SKM-1 treated with dmso at 0.1 percent for 144 hours (cell line): ENCODE measurements at regions not wholly inside any gene's neighbourhood (a gene's known extent, or its start where the extent isn't known, plus 50 kb on each side); places are given as distances from the start of the nearest gene placed in this dataset.
"Not testable (repeated sequence)": the region's sequence is repeated elsewhere in the genome, so short reads cannot be mapped to it uniquely, and the experiment has no call there.

Source experiments
- DNase-seq: peaks from one replicate; lab custom pipeline; 2025; ENCODE audit not compliant: unreplicated experiment; lab: John Stamatoyannopoulos, UW

DNA sequence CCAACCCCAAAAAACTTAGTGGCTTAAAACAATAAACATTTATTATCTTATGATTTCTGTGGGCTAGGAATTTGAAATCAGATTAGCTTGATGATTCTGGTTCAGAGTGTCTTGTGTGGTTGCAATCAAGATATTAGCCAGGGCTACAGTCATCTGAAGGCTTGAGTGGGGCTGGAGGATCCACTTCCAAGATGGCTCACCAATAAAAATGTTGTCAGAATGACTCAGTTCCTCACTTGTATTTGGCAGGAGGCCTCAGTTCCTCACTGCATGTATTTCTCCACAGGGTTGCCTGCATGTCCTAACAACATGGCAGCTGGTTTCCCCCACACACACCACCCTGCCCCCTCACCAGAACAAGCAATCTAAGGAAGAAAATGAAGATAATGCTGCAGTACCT is 98.2 kb upstream of the NIPBL start:
- no peak for DNase-seq

DNA sequence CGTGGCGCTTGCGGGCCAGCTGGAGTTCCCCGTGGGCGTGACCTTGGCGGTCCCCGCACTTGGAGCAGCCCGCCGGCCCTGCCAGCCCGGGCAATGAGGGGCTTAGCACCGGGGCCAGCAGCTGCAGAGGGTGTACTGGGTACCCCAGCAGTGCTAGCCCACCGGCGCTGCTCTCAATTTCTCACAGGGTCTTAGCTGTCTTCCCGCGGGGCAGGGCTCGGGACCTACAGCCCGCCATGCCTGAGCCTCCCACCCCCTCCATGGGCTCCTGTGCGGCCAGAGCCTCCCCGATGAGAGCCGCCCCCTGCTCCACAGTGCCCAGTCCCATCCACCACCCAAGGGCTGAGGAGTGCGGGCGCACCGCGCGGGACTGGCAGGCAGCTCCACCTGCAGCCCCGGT is 94.0 kb upstream of the NIPBL start:
- not testable (repeated sequence) for DNase-seq

DNA sequence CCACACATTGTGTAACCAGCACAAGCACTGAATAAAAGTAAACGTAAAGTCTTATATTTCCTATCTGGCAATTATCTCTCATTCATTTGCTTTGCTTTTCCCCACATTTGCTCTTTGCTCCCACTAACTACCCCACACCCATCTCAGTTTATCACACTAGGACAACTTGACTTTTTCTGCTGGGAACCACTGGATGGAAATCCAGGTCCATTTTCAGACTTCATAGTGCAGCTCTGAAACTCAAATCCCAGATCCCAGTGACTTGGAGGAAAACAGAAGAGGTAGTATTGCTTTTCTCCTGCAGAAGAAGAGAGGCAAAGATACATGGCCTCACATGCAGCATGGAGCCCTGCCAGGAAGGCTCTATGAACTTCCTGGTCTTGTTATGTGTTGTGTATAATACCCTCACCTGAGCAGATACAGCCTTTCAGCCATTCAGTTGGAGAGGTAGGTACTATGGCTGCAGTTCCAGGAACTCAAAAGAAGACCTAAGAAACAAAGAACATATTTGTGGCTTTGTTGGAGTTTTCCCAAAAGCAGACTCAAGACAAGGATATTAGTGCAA is 90.0 kb upstream of the NIPBL start:
- DNase-seq: no peak

DNA sequence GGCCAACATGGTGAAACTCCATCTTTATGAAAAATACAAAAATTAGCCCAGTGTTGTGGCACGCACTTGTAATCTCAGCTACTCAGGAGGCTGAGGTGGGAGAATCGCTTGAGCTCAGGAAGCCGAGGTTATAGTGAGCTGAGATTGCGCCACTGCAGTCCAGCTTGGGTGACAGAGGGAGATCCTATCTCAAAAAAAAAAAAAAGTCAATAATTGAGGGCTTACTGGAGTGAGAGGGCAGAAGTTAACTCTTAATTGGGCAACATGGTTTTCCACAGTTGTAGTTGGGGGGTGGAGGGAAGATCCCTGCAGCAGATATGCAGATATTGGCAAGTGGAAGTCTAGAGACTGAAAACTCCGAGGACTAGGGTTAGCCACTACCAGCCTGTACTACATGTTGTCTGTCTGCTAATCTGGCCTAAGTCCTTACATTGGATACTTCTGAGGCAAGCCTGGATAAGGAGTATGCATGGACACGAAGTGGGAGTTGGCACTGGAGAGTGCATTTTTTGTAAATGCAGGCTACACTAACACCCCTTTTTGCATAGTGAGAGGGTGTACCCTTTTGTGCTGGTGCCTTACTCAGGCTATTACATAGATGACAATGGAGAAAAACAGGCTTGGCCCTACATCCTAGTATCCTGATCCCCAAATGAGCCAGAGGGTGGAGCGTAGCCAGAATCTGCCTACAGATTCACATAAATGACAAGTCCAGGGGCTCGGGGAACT is 89.0 kb upstream of the NIPBL start:
- DNase-seq: no peak

DNA sequence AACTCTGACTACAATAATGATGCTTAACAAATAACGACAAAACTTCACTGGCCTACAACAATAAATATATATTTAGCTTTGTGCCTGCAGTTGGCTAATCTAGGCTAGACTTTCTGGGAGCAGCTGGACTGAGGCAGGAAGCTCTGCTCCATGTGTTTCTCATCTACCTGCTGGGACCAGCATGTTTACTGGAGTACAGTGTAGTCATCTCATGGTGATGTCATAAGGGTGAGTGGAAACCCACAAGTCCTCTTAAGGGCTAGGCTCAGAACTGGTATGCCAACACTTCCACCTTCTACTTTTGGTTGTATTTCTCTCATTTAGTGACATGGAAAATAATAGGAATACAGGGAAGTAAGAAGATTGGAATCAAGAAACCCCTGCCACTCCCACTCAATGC is 85.7 kb upstream of the NIPBL start:
- DNase-seq: no peak

DNA sequence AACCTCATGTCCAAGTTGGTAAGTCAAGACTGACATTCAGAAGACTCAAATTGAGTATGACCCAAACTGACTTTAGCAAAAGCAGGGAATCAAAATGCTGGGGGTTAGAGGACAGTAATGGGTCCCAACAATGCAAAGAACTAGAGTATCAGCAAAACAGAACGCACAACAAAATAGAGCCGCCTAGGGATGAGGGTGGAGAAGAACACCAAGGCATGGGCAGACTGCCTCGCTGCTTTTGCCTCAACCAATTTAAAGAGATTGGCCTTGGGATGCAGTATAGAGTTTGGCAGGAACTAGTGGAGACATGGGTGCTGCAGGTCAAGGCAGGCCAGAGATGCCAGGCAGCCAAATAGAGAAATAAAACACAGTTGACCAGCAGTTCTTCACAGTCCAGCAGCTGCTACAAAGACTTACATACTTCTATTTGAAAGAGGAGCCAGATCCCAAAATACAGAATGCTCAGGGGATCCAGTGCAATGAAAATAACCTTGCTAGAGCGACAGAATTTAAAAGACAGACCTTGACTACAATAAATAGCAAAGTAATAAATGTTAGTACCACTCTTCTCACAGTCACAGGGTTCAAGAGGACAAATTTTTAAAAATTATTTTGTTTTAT is 83.9 kb upstream of the NIPBL start:
- no peak for DNase-seq

DNA sequence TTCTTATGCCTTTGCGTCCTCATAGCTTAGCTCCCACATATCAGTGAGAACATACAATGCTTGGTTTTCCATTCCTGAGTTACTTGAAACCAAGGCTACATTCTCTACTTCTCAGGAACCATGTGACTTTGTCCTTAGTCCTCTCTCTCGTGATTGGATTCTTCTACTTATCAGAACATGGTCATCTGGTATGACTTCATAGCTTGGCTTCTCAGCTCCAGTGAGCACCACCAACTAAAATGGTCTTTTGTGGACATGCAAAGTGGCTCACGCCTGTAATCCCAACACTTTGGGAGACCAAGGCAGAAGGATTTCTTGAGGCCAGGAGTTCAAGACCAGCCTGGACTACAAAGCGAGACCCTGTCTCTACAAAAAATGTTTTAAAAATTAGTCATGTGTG is 81.2 kb upstream of the NIPBL start:
- no peak for DNase-seq

DNA sequence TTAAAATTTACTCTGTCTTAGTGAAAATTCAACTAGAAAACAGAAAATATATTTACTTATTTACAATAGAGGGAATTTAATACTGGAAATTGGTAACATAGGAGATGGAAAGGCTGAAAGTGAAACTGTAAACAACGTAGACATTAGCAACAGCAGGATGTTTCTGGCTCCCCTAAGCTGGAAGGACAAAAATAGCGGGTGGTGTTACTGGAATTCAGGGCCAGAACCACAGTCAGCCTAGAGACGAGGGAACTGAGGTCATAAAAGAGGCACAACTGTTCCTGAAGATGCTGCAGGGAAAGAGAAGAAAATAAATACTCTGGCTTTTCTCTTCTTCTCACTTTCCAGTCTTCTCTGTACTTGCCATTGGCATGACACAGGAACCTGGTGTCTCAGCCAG is 80.4 kb upstream of the NIPBL start:
- DNase-seq: no peak

DNA sequence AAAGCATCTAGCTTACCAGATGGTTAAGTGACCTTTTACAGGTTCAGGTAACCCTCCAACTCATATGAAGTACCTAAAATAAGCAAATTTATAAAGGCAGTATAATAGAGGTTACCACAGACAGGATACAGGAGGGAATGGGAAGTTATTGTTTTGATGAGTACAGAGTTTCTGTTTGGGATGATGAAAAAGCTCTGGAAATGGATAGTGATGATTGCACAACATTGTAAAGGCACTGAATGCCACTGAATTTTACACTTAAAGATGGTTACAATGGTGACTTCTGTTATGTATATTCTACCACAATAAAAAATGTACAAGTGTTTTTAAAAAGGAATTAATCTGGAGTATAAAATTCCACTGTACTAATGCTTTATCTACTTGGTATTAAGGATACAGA is 75.0 kb upstream of the NIPBL start:
- no peak for DNase-seq

DNA sequence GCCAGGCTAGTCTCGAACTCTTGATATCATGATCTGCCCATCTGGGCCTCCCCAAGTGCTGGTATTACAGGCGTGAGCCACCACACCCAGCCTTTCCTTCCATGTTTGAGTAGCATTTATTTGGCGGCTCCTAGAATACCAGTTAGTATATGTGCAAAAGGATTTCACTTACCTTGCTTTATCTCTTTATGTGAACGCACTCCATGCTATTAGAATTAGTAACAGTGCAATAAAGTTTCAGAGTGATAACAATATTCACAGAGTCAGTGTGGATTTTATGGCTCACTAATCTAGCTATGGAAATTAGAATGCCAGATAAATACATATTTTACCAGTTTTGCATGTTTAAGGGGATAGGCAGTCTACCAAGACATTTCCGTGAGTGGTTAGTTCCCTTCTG is 74.4 kb upstream of the NIPBL start:
- DNase-seq: no peak

DNA sequence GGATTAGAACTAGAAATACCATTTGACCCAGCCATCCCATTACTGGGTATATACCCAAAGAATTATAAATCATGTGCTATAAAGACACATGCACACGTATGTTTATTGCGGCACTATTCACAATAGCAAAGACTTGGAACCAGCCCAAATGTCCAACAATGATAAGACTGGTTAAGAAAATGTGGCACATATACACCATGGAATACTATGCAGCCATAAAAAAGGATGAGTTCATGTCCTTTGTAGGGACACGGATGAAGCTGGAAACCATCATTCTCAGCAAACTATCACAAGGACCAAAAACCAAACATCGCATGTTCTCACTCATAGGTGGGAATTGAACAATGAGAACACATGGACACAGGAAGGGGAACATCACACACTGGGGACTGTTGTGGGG is 63.3 kb upstream of the NIPBL start:
- not testable (repeated sequence) for DNase-seq

DNA sequence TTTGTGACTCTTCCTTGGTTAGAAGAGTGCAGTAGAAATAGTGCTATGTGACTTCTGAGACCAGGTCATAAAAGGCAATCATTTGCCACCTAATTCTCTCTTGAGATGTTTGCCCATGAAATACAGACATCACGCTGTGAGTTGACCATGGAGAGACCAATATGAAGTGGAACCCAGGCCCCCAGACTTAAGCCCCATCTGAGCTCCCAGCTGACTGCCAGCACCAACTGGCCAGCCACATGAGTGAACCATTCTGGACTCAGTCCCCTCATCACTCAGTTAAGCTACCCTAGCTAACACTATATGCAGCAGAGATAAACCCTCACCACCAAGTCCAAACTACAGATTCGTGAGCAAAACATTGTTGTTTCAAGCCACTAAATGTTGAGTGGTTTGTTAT is 60.7 kb upstream of the NIPBL start:
- no peak for DNase-seq

DNA sequence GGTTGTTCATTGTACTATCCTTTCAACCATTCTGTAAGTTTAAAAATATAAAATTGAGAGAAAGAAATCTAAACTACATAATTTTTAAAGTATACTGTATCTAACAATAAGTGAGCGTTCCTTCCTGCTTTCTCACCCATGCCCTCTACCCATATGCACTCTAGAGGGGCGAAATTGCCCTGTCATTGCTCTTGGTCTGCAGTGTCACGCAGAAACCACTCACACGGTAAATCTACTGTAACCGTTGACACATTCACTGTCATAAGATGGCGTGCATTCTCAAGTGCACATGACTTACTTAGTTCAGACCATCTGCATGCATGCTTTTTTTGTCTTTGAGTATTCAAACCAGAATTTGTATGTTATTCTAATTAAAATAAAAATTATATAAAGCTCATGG is 55.7 kb upstream of the NIPBL start:
- DNase-seq: no peak

DNA sequence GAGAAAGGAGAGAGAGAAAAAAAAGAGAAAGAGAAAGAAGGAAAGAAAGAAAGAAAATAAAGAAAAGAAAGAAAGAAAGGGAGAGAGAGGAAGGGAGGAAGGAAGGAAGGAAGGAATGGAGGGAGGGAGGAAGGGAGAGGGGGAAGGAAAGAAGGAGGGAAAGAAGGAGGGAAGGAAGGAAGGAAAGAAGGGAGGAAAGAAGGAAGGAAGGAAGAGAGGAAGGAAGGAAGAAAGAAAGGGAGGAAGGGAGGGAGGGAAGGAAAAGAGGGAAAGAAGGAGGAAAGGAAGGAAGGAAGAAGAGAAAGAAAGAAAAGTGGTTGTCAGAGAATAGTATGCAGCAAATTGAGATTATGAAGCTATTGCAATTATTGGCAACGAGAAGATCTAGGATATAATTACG is 49.9 kb upstream of the NIPBL start:
- DNase-seq: no peak
